NCI-H446 treated with DMSO at 0.1 percent for 48 hours (cell line): ENCODE measurements at regions not wholly inside any gene's neighbourhood (a gene's known extent, or its start where the extent isn't known, plus 50 kb on each side); places are given as distances from the start of the nearest gene placed in this dataset.
"Not testable (repeated sequence)": the region's sequence is repeated elsewhere in the genome, so short reads cannot be mapped to it uniquely, and the experiment has no call there.

Experiments
- DNase-seq: peaks from one replicate; lab custom pipeline; 2025; lab: John Stamatoyannopoulos, UW

DNA sequence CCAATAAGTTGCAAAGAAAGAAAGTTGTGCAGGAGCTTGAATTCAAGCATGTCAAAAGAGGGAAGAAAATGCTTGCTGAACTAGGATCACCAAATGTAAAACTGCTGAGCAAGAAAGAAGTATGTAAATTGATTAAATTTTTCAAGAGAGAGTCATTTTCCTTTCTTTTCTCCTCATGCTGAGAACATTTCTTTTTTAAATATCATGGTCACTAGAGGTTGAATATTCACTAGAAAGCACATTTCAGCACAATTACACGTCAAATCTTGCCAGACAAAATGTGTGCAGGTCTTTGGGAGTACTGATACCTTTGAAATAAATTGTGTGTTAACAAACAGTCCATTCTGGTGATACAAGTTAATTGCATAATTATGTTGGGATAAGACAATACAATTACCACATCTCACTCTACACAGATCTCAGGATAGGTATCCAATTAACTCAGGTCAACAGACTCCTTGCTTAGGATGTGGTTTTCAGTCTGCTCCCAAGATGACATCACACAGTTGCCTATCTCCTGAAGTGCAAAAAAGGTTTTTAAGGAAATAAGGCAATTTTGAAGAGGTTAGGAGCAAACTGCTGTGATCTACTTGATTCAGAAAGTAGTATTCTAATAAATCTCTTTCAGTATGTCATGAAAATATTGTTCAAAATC, 862.2 kb downstream of the RPS29 start:
- no peak for DNase-seq

- no peak for DNase-seq
These were observed 871.8 kb downstream of the RPS29 start for GRCh38 chr14:48714366-48714765.

- no peak for DNase-seq
These were observed 876.0 kb downstream of the RPS29 start for GRCh38 chr14:48710133-48710532.

- no peak for DNase-seq
These were observed 876.8 kb downstream of the RPS29 start for GRCh38 chr14:48709277-48709785.

- no peak for DNase-seq
These were observed 881.5 kb downstream of the RPS29 start for GRCh38 chr14:48704639-48705038.

GRCh38 chr14:48703728-48704467, 882.3 kb downstream of the RPS29 start:
- no peak for DNase-seq

- DNase-seq = not testable (repeated sequence)
These were observed 888.8 kb downstream of the RPS29 start for GRCh38 chr14:48697362-48697761.

GRCh38 chr14:48693793-48694192, 892.4 kb downstream of the RPS29 start:
- DNase-seq = no peak

GRCh38 chr14:48690349-48690748, 895.8 kb downstream of the RPS29 start:
- no peak for DNase-seq

DNA sequence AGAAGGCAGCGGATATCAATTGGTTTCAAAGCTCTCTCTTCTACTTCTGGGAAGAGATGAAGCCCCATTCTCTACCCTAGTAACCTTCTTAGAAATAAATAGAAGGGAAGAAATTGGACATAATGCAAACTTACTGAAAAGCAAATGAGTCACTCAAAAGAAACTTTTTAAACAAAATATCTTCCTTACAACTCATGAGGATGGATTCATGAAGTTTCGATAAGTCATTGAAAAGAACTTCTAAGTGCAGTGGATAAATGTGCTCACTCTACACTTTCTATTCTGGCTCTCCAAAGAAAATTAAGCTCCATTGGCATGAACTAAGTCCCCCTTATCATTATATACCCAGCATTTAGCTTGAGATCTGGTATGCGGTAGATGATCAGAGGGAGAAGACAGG, 899.5 kb downstream of the RPS29 start:
- DNase-seq = no peak

DNA sequence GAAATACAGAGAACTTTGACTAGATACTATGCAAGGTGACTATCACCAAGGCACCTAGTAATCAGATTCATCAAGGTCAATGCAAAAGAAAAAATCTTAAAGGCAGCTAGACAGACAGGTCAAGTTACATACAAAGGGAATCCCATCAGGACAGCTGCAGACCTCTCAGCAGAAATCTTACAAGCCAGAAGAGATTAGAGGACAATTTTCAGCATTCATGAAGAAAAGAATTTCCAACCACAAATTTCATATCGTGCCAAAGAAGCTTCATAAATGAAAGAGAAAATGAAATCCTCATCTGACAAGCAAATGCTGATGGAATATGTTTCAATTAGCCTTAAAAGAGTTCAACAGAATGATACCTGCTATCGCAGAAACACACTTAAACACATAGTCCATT, 913.7 kb downstream of the RPS29 start:
- no peak for DNase-seq

- DNase-seq = no peak
These were observed 915.2 kb downstream of the RPS29 start for GRCh38 chr14:48670939-48671338.

DNA sequence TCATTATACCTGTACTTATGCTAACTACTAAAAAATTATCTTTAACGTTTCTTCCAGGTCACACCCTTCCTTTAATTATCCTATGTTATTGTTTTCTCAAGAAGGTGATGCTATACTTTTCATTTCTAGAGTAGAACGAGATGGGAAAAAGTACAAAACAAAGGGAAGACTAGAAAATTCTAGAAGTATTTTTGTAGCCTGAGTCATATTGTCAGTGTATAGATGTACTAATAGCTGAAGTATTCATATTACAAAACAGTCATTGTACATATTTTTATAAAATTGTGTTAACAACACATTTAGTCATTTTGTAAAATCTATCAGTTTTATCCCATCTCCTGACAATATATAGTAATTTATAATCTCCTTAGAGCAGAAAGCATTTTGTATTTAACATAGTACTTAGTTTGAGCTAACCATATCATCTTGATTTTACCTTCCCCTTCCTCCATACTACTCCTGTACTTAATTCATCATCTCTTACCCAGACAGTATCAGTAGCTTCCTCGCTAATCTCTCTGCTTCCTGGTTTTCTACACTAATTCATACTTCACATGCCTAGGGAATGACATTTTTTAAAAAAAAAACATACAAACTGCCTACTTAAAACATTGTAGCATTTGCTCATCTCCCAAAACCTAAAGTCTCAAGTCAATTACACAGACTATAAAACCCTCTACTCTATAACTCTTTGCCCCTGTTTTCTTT, 920.9 kb downstream of the RPS29 start:
- DNase-seq = no peak

DNA sequence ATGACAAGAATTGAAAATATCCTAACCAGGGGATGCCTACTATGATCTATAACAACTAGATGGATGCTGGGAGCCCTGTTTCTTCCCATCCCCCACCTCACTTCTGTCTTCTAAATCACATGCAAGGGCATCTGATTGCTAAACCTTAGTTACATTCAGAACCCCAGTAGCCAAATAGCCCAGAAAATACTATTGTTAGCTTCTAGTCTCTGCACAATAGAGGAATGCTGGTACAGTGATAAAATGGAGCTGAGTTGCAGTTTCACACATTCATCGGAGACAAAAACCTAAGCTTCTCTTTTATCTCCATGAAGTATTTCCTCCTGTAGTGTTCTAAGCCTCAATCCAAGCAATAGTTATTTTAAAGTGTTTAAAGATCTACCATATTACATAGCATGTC, 942.9 kb downstream of the RPS29 start:
- DNase-seq = no peak

GRCh38 chr14:48628870-48629269, 953.5 kb upstream of the MDGA2 start:
- DNase-seq = no peak

- DNase-seq = no peak
These were observed 947.6 kb upstream of the MDGA2 start for GRCh38 chr14:48622980-48623379.

- DNase-seq = no peak
These were observed 942.7 kb upstream of the MDGA2 start for GRCh38 chr14:48618057-48618456.

DNA sequence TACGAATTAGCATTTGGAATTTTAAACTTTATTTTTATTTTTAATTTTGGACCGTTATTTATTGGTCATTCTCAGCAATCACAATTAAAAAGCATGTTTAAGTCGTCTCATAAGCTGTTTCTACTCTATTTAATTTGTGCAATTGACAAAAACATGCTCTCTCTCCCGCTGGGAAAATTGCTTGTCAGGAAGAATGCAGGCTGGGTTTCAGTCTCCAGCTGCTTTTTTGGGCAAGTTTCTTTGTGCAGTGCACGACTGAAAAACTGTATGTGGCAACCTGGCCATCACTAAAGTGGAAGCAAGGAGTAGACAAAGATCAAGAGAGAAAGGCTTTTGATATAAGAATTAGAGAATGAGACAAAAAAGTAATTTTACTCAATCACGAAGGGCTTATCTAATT, 941.5 kb upstream of the MDGA2 start:
- DNase-seq = no peak

GRCh38 chr14:48615618-48616017, 940.2 kb upstream of the MDGA2 start:
- no peak for DNase-seq

DNA sequence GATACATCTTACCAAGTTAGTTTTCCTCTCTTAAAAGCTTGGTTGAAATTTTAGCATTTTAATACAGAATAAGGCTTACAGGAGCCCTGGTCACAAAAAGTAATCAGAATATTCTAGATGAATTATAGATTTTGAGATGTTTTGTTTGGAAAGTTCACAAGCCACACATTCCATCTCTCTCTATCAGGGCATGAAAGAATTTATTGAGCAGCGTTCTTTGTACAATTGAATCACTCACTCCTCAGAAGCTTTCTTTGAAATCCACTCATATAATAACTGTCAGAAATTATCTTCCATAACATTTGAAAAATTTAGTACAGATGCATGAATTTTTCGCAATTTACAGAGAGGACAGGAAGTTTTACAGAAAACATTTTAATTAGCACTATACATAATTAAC, 938.6 kb upstream of the MDGA2 start:
- DNase-seq = no peak

- DNase-seq = not testable (repeated sequence)
These were observed 931.6 kb upstream of the MDGA2 start for GRCh38 chr14:48606960-48607359.

DNA sequence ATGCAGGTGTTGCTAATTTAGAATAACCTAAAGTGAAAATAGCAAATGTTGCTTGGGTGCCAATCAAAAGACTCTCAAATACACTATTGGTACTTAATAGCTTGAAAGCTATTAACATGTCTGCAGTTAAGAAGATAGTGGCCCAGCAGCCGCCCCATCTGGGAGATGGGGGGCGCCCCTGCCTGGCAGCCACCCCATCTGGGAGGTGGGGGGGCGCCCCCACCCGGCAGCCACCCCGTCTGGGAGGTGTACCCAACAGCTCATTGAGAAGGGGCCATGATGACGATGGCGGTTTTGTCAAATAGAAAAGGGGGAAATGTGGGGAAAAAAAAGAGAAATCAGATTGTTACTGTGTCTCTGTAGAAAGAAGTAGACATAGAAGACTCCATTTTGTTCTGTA, 923.1 kb upstream of the MDGA2 start:
- DNase-seq = no peak

GRCh38 chr14:48586099-48586498, 910.7 kb upstream of the MDGA2 start:
- no peak for DNase-seq
